HG03354 (cell line): ENCODE measurements at regions not wholly inside any gene's neighbourhood (a gene's known extent, or its start where the extent isn't known, plus 50 kb on each side); places are given as distances from the start of the nearest gene placed in this dataset.
"Not testable (repeated sequence)": the region's sequence is repeated elsewhere in the genome, so short reads cannot be mapped to it uniquely, and the experiment has no call there.

Source experiments
- ATAC-seq: cut with Tn5 transposase; IDR thresholded peaks from one replicate; pipeline ENCODE4 v1.9.1; 2021; ENCODE audit warnings: mild to moderate bottlenecking; ENCODE audit not compliant: unreplicated experiment, poor library complexity, severe bottlenecking

DNA sequence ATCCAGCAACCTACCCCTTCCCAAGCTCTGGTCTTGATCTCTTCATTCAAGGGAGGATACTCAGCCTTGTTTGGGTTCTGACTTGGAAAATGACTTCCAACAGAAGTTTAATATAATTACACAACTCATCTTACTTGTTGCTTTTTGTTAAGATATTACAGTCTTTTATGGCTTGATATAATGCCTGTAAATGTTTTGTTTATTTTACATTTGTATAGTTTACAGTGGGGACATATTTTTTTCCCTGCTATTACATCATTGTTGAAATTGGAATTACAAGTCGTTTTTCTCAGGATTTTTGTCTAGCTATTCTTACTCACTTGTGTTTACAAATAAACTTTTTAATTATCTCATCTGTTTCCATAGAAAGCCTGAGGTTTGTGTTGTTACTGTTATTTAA, 436.0 kb downstream of the CNTNAP4 start:
- no peak for ATAC-seq

DNA sequence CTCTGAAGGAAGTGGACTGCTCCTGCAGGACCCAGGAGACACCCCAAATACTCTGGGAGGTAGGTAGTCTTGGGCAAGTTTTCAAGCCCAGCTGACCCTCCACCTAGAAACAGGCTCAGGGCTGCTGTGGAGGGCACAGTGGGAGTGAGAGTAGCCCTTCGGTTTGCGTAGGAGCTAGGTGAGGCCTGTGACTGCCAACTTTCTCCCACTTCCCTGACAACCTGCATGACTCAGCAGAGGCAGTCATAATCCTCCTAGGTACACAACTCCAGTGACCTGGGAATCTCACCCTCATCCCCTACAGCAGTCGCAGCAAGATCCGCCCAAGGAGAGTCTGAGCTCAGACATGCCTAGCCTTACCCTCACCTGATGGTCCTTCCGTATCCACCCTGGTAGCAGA, 439.1 kb downstream of the CNTNAP4 start:
- not testable (repeated sequence) for ATAC-seq

DNA sequence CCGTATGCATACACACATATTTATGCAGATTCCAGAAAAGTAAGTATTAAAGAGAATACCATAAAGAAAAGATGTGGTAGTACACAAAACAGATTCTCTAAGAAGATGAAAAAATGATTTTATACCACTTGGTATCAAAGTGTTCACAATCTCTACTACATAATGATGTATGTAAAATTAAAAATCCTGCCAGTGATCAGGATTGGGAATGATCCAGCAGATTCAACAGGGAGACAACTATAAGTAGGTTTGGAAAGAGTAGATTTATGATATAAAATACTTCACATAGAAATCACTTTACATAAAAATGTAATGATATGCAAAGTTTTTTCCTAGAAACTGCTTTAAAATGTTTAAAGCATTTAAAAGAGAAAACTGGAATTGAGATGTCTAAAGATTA, 447.0 kb downstream of the CNTNAP4 start:
- ATAC-seq, result no peak

DNA sequence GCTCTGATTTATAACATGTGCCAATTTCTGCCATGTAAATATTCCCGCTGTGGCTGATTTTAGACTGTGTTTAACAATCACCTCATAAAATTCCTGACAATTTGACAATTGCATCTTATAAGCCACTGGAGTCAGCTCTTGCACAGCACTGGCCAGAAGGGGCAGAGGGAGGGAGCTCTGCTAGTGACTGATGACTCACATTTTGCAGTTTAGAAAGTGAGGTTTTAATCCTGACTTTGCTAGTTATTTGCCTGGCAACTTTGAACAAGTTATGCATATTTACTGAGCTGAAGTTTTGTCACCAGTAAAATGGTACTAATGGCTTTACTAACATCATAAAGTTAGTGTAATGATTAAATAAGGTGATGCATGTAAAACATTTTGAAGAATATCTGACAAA, 452.3 kb downstream of the CNTNAP4 start:
- ATAC-seq, result no peak

DNA sequence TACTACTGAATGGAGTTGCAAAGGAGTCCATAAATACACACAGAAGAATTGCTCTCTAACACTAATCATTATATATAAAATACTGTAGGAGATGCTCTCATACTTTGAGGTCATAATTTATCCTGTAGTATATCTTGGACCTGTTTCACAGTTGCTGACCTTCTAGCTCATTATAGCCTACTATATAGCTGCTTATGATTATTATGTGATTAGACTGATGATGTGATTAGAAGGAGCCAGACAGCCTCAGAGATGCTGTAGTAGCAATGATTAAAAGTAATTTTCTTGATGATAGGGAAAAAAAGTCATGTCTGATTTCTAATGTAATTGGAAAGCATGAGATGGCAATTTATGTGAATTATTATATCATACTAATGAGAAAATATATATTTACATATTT, 455.7 kb downstream of the CNTNAP4 start:
- ATAC-seq, result no peak

DNA sequence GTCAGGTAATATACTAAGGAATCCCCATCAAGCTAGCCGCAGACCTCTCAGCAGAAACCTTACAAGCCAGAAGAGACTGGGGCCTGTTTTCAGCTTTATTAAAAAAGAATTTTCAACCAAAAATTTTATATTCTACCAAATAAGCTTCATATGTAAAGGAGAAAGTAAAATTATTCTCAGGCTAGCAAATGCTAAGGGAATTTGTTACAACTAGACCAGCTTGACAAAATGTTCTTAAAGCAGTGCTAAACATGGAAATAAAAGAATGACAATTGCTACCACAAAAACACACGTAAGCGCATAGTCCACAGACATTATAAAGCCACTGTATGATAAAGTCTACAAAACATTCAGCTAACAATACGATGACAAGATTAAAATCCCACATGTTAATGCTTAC, 449.4 kb upstream of the MON1B start:
- ATAC-seq, result no peak

DNA sequence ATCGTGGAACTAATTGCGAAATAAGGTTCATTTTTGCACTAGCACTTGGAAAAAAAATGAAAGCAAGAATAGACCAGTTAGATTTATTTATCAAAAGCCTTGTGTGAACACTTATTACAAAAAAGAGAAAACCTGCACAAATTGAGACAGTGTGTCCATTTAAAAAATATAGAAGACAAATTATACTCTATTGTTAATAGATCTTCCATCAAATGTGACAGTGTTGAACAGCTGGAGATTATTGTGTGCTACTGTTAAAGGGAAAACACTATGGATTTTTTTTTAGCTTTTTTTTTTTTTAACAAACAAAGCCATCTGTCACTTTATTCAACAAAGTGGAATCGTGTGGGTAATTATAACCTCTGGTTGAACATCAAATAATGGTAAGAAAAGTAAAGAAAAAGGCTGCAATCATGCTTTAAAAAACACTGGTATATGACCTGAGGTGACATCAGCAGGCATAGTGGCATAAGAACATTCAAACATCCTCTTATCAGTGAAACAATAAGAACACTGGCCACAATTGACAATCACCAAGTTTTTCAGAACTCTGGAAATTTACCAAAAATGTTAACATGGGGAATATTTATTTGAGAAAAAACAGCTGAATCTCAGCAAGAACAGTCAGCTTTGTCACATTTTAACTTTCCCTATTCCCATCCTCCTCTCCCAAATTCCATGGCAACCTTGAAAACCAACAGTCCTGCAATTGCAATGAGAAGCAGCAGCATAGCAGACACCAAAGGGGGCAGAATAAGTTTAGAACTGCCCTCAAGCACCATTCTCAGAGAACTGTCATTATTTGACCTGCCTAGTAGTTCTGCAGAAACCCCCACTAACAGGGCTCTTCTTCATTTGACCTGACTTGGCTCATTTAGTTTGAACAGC, 442.3 kb upstream of the MON1B start:
- ATAC-seq, result no peak

DNA sequence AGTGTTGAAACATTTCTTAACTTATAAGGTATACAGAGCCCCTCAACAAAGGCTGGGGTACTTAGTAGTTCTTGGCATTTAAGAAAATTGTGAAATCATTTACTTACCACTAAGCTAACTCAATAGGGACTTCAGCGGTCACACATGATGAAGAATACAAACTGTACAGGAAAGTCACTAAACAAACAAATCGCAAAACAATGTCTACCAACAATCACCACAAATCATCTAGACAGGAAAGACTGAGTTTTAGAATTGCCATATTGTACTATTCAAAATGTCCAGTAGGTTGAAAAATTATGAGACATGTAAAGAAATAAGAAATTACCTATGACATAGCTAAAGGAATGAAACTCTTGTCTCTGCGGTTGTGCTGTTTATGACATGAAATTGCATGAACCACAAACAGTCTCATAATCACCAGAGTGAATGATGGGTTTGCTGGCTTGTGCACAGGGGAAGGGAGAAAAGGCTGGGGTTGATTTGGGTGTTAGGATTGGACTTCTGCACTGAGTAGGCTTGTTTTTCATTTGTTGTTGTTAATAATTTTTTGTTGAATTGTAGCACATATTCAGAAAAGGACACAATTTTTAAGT, 441.1 kb upstream of the MON1B start:
- ATAC-seq, result no peak

DNA sequence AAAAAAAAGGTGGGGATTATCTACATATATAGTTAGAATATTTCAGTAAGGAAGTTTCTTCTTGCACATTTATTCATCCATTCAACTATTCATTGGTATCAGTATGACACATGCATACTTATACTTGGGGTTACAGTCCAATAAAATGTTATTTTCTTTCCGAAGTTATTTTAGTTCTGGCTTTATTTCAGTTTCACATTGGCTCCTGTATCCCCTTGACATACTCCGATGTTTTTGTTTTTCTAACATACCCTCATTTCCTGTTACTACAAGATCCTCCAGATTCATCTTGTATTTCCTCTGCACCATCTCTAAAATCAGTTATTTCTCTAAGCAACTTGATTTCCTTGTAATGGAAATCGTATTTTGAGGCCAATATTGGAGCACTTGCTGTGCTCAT, 435.5 kb upstream of the MON1B start:
- ATAC-seq, result no peak

DNA sequence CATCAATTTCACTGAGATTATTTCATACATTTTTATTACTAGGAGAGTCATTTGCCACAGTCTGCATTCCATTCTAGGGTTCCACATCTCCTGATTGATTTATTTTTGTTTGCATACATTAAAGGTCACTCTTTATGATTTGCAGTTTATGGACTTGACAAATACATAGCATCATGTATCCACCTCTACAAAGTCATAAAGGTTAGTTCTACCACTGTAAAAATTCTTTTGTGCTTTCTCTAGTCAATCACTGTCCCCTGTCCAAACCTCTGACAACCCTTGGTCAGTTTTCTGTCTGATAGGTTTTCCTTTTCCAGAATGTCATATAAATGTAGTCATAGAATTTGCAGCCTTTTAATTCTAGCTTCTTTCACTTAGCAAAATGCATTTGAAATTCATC, 434.6 kb upstream of the MON1B start:
- no peak for ATAC-seq

DNA sequence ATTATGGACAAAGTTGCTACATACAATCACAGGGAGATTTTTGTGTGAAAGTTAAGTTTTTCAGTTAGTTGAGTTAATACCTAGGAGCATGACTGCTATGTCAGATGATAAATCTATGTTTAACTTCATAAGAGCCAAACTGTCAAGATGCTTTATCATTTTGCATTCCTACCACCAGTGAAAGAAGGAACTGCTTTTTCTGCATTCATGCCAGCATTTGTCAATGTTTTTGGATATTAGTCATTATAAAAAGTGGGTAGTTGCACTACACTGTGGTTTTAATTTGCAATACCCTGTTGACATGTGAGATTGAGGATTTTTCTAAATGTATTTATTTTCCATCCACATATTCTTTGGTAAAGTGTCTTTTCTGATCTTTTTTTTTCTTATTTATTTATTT, 434.0 kb upstream of the MON1B start:
- no peak for ATAC-seq

DNA sequence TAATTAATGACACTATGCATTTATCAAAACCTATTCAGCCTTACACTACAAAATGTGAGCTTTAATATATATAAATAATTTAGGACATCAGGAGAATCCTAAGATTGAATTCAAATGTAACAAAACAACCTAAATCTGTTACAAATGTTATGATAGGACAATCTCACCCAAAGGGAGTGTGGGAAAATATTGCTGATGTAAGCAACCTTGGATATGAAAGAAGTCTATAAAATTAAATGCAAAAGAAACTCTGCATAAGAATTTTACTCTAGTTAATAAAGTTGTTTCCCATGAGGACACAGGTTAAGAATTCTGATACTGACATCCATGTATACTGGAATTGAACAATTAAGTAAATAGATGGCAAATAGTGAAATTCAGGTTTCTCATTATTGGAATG, 424.5 kb upstream of the MON1B start:
- ATAC-seq, result no peak

DNA sequence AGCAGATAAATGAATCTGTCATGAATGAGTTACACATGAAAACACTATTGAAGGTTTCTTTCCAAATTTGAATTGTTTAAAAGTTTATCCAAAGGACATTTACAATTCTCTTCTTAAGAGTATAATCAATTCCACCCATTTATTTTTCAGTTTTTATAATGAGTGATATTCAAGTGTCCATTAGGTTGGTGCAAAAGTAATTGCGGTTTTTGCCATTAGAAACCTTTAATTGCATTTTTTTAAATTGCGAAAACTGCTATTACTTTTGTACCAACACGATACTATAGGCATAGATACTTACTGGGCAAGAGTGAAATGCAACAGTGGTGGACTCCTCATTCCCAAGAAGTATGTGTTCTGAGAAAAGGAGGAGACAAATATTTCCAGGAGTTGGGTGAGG, 422.7 kb upstream of the MON1B start:
- ATAC-seq, result no peak

DNA sequence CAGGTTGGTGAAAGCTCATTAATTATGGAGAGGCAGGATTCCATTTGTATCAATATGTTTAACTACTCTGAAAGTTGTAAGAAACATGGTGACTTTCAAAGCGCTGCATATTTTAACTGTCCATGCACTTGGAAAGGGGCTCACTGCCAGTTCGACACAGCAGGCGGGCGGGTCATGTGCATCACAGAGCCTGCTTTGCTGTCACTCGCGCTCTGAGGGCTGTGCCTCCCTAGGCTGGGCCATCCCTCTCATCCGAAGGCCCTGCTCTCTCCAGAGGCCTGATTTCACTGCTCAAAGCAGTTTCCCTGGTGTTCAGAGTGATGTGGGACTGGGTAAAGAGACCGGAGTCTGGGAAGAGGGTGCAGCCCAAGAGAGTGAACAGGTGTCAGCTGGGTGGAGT, 422.0 kb upstream of the MON1B start:
- ATAC-seq, result no peak

DNA sequence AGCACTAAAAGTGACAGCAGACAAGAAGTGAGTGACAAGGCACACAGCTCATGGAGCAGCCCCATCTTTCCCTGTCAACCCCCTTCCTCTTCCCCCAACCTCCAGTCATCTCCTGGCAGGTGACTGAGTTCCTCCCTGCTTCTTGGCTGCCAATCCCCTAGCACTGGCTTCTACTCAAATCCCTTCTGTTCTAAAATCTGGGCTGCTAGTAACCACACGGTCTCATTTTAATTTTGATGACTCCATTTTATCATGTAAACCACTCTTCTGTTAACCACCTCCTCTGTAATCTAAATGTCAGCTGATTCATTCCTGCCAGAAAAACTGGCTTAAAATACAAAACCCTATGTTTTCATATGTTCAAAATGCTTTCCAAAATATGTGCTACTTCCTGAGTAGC, 419.8 kb upstream of the MON1B start:
- ATAC-seq, result no peak

DNA sequence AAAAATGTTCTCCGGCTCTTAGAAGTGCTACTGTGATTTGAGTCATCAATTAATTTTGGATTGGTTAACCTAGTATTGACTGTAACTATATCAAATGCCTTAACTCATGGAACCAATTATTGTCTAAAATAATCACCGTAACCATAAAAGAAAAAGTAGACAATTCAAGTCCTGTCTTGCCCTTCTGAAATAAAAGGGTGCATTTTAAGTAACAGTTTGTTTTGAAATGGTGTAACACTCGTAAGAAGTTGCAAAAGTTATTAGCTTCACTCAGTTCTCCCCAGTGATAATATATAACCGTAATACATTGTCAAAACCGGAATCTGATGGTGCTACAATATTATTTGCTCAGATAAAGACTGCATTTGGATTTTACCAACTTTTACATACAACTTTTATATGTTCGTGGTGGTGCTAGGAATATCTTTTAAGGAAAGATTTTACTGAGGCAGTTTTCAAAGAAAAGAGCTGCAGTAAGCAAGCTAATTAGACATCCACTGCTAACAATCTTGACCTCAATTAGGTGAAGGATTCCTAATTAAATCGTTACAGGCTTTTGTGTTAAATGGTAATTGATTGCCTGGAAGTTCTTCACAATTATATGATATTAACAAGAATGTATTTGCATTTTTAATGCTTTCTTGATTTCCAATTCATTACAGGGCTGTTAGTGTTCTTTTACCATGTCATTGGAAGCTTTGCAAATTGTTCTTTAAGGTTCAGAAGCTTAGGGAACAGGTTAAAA, 413.1 kb upstream of the MON1B start:
- no peak for ATAC-seq

DNA sequence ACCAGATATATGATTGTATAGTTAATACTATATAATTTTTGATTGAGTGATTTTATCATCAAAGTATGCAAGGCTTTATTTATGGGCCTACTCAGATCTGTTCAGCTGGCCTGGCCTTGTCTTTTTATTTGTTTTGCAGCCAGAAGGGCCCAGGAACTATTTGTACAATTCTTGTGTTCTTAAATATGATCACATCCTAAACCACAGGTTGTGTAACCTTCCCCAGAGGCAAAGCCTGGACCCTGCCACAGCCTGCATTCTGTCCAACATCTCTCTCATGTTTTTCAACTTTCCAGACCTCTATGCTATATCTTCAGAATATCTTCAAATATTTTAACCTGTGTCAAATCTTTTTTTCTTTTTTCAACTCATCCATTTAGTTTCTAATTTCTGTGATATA, 410.4 kb upstream of the MON1B start:
- ATAC-seq, result no peak

DNA sequence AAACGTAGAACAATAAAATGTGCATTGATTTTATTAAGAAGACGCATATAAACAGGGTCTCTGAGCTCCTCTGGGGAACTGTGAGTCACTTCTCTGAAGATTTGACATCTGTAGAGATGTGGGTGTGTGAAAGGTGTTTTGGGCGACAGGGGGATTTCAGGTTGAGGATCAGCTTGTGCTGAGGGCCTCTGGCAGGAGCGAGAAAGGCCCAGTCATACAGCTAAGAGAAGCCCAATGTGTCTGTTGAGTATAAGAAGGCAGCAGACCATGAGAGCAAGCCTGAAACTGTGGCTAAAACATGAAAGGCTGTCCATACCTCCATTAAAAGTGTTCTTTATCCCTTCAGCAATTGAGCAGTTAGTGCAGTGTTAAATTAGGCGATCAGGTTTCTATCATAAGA, 406.5 kb upstream of the MON1B start:
- ATAC-seq, result no peak

DNA sequence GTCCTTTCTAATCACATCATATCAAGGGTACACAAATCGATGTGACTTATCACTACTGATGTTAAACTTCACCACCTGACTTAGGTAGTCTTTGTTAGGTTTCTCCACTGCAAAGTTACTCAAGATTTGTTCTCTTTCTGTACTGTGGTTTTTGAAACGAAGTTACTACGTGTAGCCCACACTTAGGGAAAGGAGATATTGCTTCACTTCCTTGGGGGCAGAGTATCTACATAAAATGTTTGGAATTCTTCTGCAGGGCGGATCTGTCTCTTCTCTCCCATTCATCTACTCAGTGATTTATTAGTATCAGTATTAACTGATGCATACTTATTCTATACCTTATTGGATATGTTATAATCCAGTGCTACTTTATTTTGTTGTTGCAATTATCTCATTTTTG, 403.6 kb upstream of the MON1B start:
- ATAC-seq, result no peak

DNA sequence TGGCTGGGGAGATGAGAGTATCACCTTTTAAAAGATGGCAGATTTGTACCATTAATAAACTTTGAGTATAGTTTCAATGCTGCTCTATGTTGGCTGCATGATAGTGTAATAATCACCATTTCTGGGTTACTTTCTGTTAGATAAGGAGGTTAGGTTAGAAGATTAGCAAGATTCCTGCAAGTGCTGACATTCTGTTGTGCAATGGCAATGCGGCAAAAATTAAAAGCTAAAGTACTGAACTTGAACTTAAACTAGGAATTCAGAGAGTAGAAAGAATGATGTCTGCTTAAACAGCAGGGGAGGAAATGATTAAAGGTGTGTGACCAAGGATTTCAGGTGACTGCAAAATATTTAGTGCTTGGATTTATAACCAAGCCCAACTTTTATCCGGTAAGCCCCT, 399.8 kb upstream of the MON1B start:
- ATAC-seq, result no peak

DNA sequence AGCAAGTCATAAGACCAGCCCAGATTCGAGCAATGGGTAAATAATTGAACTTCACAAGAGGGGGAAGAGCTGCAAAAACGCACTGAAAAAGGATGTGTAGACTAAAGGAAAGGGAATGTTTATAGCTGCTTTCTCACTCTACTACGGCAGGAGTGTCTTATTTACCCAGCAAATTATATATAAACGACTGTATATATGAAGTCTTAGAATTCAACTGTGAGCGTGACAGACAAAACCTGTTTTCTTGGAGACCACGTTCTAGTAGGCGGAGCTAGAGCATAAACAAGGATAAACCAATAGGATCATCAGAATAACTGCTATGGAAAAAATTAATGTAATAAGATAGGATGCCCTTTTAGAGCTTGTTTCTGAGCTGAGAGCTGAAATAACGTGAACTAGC, 394.6 kb upstream of the MON1B start:
- ATAC-seq, result no peak
